KMS-11 (cell line): ENCODE measurements at regions not wholly inside any gene's neighbourhood (a gene's known extent, or its start where the extent isn't known, plus 50 kb on each side); places are given as distances from the start of the nearest gene placed in this dataset.

Source experiments
- H2AFZ ChIP-seq: fragments of 200-600 bp; sonication (generic); 2 replicates; pipeline ENCODE4 v1.6.1; 2016; ENCODE audit warnings: antibody characterized with exemption, mixed run types, low read depth
- H3K27ac ChIP-seq: fragments of 200-600 bp; sonication (generic); 2 replicates; pipeline ENCODE4 v1.6.1; 2016; ENCODE audit warnings: mild to moderate bottlenecking, mixed run types
- H3K27me3 ChIP-seq: fragments of 200-600 bp; sonication (generic); 2 replicates; pipeline ENCODE4 v1.6.1; 2017; ENCODE audit warnings: mild to moderate bottlenecking, low read depth, mixed run types, moderate library complexity; ENCODE audit not compliant: insufficient read depth
- H3K36me3 ChIP-seq: fragments of 200-600 bp; sonication (generic); 2 replicates; pipeline ENCODE4 v1.6.1; 2017; ENCODE audit warnings: mild to moderate bottlenecking, mixed run types; ENCODE audit not compliant: insufficient read depth
- H3K4me1 ChIP-seq: fragments of 200-600 bp; sonication (generic); 2 replicates; pipeline ENCODE4 v1.6.1; 2016; ENCODE audit warnings: mild to moderate bottlenecking, low read depth, mixed run types; ENCODE audit not compliant: poor library complexity, severe bottlenecking
- H3K4me2 ChIP-seq: fragments of 200-600 bp; sonication (generic); 2 replicates; pipeline ENCODE4 v1.7.0; 2016; ENCODE audit warnings: mild to moderate bottlenecking, mixed run types
- H3K4me3 ChIP-seq: fragments of 200-600 bp; sonication (generic); IDR thresholded peaks from 2 replicates; pipeline ENCODE4 v1.6.1; 2017; ENCODE audit warnings: low read depth, low read length, mixed read lengths; ENCODE audit not compliant: insufficient read depth
- H3K79me2 ChIP-seq: fragments of 200-600 bp; sonication (generic); 2 replicates; pipeline ENCODE4 v1.6.1; 2016; ENCODE audit warnings: low read depth, mixed run types; ENCODE audit not compliant: insufficient read depth
- H3K9ac ChIP-seq: fragments of 200-600 bp; sonication (generic); 2 replicates; pipeline ENCODE4 v1.6.1; 2016; ENCODE audit warnings: mild to moderate bottlenecking, mixed run types
- H4K20me1 ChIP-seq: fragments of 200-600 bp; sonication (generic); 2 replicates; pipeline ENCODE4 v1.6.1; 2016; ENCODE audit warnings: mild to moderate bottlenecking, mixed run types; ENCODE audit not compliant: insufficient read depth
- CTCF ChIP-seq: fragments of 200-600 bp; sonication (generic); conservative IDR thresholded peaks from 2 replicates; pipeline ENCODE4 v1.6.1; 2017; ENCODE audit warnings: low read depth, mild to moderate bottlenecking, antibody characterized with exemption, low read length, moderate library complexity, mixed read lengths

- no peak overlapping the region for H3K4me3 ChIP-seq
- H3K27me3 ChIP-seq: no peaks in the 10 kb centered on the region
- no peaks in the 10 kb centered on the region for H3K79me2 ChIP-seq
- H2AFZ ChIP-seq: no peak overlapping the region
- no peaks in the 10 kb centered on the region for H3K36me3 ChIP-seq
- no peak for TF ChIP-seq CTCF
- no peaks in the 10 kb centered on the region for H3K4me1 ChIP-seq
- no peaks in the 10 kb centered on the region for H4K20me1 ChIP-seq
- no peak overlapping the region for H3K4me2 ChIP-seq
- no peak overlapping the region for H3K9ac ChIP-seq
- H3K27ac ChIP-seq: no peak overlapping the region
Observed at GRCh38 chr3:13141991-13142412, 68.8 kb upstream of the IQSEC1 start.

GRCh38 chr3:13141183-13141582, 68.0 kb upstream of the IQSEC1 start:
- Histone ChIP-seq H3K27me3 (no peaks in the 10 kb centered on the region), H3K4me3 (no peak overlapping the region), H3K27ac (no peak overlapping the region)

GRCh38 chr3:13140596-13140995, 67.4 kb upstream of the IQSEC1 start:
- no peak for TF ChIP-seq CTCF
- H2AFZ ChIP-seq: no peak overlapping the region
- H3K27me3 ChIP-seq: no peaks in the 10 kb centered on the region
- H3K9ac ChIP-seq: no peak overlapping the region
- H3K4me1 ChIP-seq: no peaks in the 10 kb centered on the region
- no peak overlapping the region for H3K27ac ChIP-seq
- H3K79me2 ChIP-seq: no peaks in the 10 kb centered on the region
- H3K36me3 ChIP-seq: no peaks in the 10 kb centered on the region
- no peak overlapping the region for H3K4me2 ChIP-seq
- no peaks in the 10 kb centered on the region for H4K20me1 ChIP-seq
- H3K4me3 ChIP-seq: no peak overlapping the region

More at GRCh38 chr3:13141183-13141582, 68.0 kb upstream of the IQSEC1 start:
- Histone ChIP-seq H3K4me2 (no peak overlapping the region), H4K20me1 (no peaks in the 10 kb centered on the region), H3K36me3 (no peaks in the 10 kb centered on the region), H3K4me1 (no peaks in the 10 kb centered on the region), H2AFZ (no peak overlapping the region), H3K79me2 (no peaks in the 10 kb centered on the region), H3K9ac (no peak overlapping the region)
- no peak for TF ChIP-seq CTCF

- Histone ChIP-seq H3K4me1 (no peaks in the 10 kb centered on the region), H3K36me3 (no peaks in the 10 kb centered on the region), H3K79me2 (no peaks in the 10 kb centered on the region), H3K4me2 (no peak overlapping the region), H3K27me3 (no peaks in the 10 kb centered on the region), H3K9ac (no peak overlapping the region), H3K4me3 (no peak overlapping the region), H2AFZ (no peak overlapping the region), H3K27ac (no peak overlapping the region), H4K20me1 (no peaks in the 10 kb centered on the region)
- no peak for TF ChIP-seq CTCF
Observed at GRCh38 chr3:13139471-13140065, 66.3 kb upstream of the IQSEC1 start.

GRCh38 chr3:13138833-13139145, 65.6 kb upstream of the IQSEC1 start:
- H3K79me2 ChIP-seq: no peaks in the 10 kb centered on the region
- no peak for TF ChIP-seq CTCF
- no peaks in the 10 kb centered on the region for H3K36me3 ChIP-seq
- H3K4me1 ChIP-seq: no peaks in the 10 kb centered on the region
- no peak overlapping the region for H2AFZ ChIP-seq
- H3K4me3 ChIP-seq: no peak overlapping the region
- no peak overlapping the region for H3K27ac ChIP-seq
- H3K9ac ChIP-seq: no peak overlapping the region
- H3K4me2 ChIP-seq: no peak overlapping the region
- no peaks in the 10 kb centered on the region for H4K20me1 ChIP-seq
- H3K27me3 ChIP-seq: no peaks in the 10 kb centered on the region
